Heart left ventricle (tissue), 16 donors: ENCODE measurements at regions not wholly inside any gene's neighbourhood (a gene's known extent, or its start where the extent isn't known, plus 50 kb on each side); places are given as distances from the start of the nearest gene placed in this dataset.
"Not testable (repeated sequence)": the region's sequence is repeated elsewhere in the genome, so short reads cannot be mapped to it uniquely, and the experiment has no call there.

Experiments used
- ATAC-seq, 4 donors: fragments of 200-7000 bp; cut with Tn5 transposase; one replicate each; pipeline ENCODE4 v1.9.1; 2020 to 2022; ENCODE audit warnings: moderate library complexity in 4 of 4, mild to moderate bottlenecking in 3 of 4, moderate number of reproducible peaks in 1 of 4
- DNase-seq, 5 donors: peaks; one replicate each; pipeline ENCODE4 v3.0.0-alpha.2; 2020
- H3K27ac ChIP-seq, 12 donors: fragments of 200-600 bp; sonication (generic) in 4 of 12; one replicate each; pipeline versions ENCODE4 v1.5.0 to v1.8.0; 2016 to 2022; ENCODE audit warnings: mild to moderate bottlenecking in 2 of 12
- H3K27me3 ChIP-seq, 9 donors: fragments of 200-600 bp; sonication (generic) in 2 of 9; one replicate each; pipeline versions ENCODE4 v1.5.1 to v1.8.0; 2016 to 2022; ENCODE audit warnings: mild to moderate bottlenecking in 3 of 9
- H3K36me3 ChIP-seq, 9 donors: fragments of 200-600 bp; sonication (generic) in 2 of 9; one replicate each; pipeline versions ENCODE4 v1.5.0 to v1.8.0; 2018 to 2022; ENCODE audit warnings: mild to moderate bottlenecking in 2 of 9
- H3K4me1 ChIP-seq, 12 donors: fragments of 200-600 bp; sonication (generic) in 4 of 12; one replicate each; pipeline versions ENCODE4 v1.5.0 to v1.8.0; 2016 to 2022; ENCODE audit warnings: mild to moderate bottlenecking in 3 of 12
- H3K4me3 ChIP-seq, 12 donors: fragments of 200-600 bp; sonication (generic) in 4 of 12; one replicate each; pipeline versions ENCODE4 v1.5.0 to v1.8.0; 2017 to 2022; ENCODE audit warnings: mild to moderate bottlenecking in 9 of 12, moderate library complexity in 4 of 12
- H3K9me3 ChIP-seq, 12 donors: fragments of 200-600 bp; sonication (generic) in 4 of 12; one replicate each; pipeline versions ENCODE4 v1.5.0 to v1.8.0; 2016 to 2022; ENCODE audit warnings: mild to moderate bottlenecking in 1 of 12
- CTCF ChIP-seq, 12 donors: fragments of 200-600 bp; sonication (generic) in 4 of 12; IDR thresholded peaks; one replicate each; pipeline versions ENCODE4 v1.5.0 to v1.8.0; 2018 to 2022; ENCODE audit warnings: antibody characterized with exemption in 12 of 12, mild to moderate bottlenecking in 5 of 12
- POLR2A ChIP-seq, 2 donors: fragments of 450-650 bp; IDR thresholded peaks; one replicate each; pipeline ENCODE4 v1.6.1; 2017; ENCODE audit warnings: antibody characterized with exemption in 2 of 2, mild to moderate bottlenecking in 2 of 2, moderate library complexity in 2 of 2
- WGBS, 4 donors: extraction: QIAGEN DNeasy Blood & Tissue Kit in 2 of 4; methylation state at CpG; one replicate each; pipeline versions ENCODE4 v1.1.5 to v1.1.7; 2013 to 2018; 5-methylcytosine and 5-hydroxymethylcytosine counted together
- intact Hi-C, 10 donors: fragments of 100-400 bp; cut with DNase I; formaldehyde crosslinking; loops; one replicate each; pipeline versions ENCODE4 v1.11.1 to v1.14.2; 2022
- donor health status: ischemic (EF 13 %, LVEDD 7.1; RV severe dilation, severe dysfunction).
- donor health status: healthy with polysubstance abuse.
- donor health status: DM: no; HTN: yes; CAD: no.
- donor health status: DM: no; HTN: no; CAD: no.
- donor health status: ischemic (EF 25% LVEDD 6.9; RV normal size, moderate dysfunction).
- donor health status: ischemic (EF 25% LVEDD 5.7; RV mildly dilated, moderate dysfunction).
- donor health status: healthy.
- donor health status: DM: yes; HTN: yes; CAD: no.
- donor health status: ischemic (EF 35%, LVEDD 5.7; RV mildly dilated, moderate dysfunction).
- donor health status: nonischemic (EF 11% LVEDD 7.7; RV severe dilation, severe dysfunction).
- donor health status: DM: yes; HTN: yes; CAD: no.
- donor health status: PGD.
- donor health status: ischemic (EF 29% LVEDD 5.4; RV normal size, mild dysfunction).
- donor health status: nonischemic (EF 23%, LVEDD 6.1; RV moderate dilation, normal function).

- TF ChIP-seq CTCF (IDR thresholded peaks at IDR 0.05) (peak in 6 of 12 donors; percentile 12 to 34 (median 24)), POLR2A (IDR thresholded peaks at IDR 0.05) (no peak)
- no peak for DNase-seq
- no peak for ATAC-seq
- Histone ChIP-seq H3K27ac (no peak overlapping the region), H3K27me3 (no peaks in the 10 kb centered on the region), H3K4me1 (no peaks in the 10 kb centered on the region), H3K4me3 (no peak overlapping the region), H3K9me3 (no peaks in the 10 kb centered on the region), H3K36me3 (no peaks in the 10 kb centered on the region)
- intact Hi-C loops = no loop called here
- WGBS, 4 donors = 42 to 67% (median 49%) methylated on average over 1 of the region's 1 CpG
These were observed 789.7 kb upstream of the SLC39A10 start for GRCh38 chr2:194867328-194867727.

- no peak for ATAC-seq
- intact Hi-C loops = no loop called here
- DNase-seq = no peak
These were observed 802.1 kb upstream of the SLC39A10 start for GRCh38 chr2:194854941-194855340.

GRCh38 chr2:194842871-194843270 lies 814.2 kb upstream of the SLC39A10 start:
- Histone ChIP-seq H3K27ac (no peak overlapping the region), H3K4me1 (no peaks in the 10 kb centered on the region), H3K36me3 (no peaks in the 10 kb centered on the region), H3K27me3 (no peaks in the 10 kb centered on the region), H3K9me3 (peaks cover 0 to 5% (median 0%) of the 10 kb centered on the region in 12 donors), H3K4me3 (no peak overlapping the region)
- TF ChIP-seq POLR2A (IDR thresholded peaks at IDR 0.05) (no peak), CTCF (IDR thresholded peaks at IDR 0.05) (no peak)
- WGBS, 4 donors = 46 to 74% (median 60%) methylated on average over 7 to 8 of the region's 8 CpGs
- ATAC-seq (no peak), DNase-seq (no peak)
- intact Hi-C loops = no loop called here

More at GRCh38 chr2:194854941-194855340, 802.1 kb upstream of the SLC39A10 start:
- H3K4me1 ChIP-seq = no peaks in the 10 kb centered on the region
- no peak overlapping the region for H3K4me3 ChIP-seq
- no peak overlapping the region for H3K27ac ChIP-seq
- no peaks in the 10 kb centered on the region for H3K36me3 ChIP-seq
- no peaks in the 10 kb centered on the region for H3K27me3 ChIP-seq
- 67 to 85% (median 78%) methylated on average over 5 of the region's 5 CpGs for WGBS, 4 donors
- TF ChIP-seq POLR2A (IDR thresholded peaks at IDR 0.05) (no peak), CTCF (IDR thresholded peaks at IDR 0.05) (no peak)
- no peaks in the 10 kb centered on the region for H3K9me3 ChIP-seq

GRCh38 chr2:194834371-194834770 lies 822.7 kb upstream of the SLC39A10 start:
- H3K27me3 ChIP-seq, DNase-seq, H3K4me3 ChIP-seq, H3K27ac ChIP-seq, H3K9me3 ChIP-seq, H3K4me1 ChIP-seq, ATAC-seq, intact Hi-C loops, H3K36me3 ChIP-seq: not testable (repeated sequence)
- 56 to 79% (median 75%) methylated on average over 2 of the region's 2 CpGs for WGBS, 4 donors

- H3K9me3 ChIP-seq = no peaks in the 10 kb centered on the region
- no peak for DNase-seq
- TF ChIP-seq CTCF (IDR thresholded peaks at IDR 0.05) = no peak
- no peak for TF ChIP-seq POLR2A (IDR thresholded peaks at IDR 0.05)
- H3K27ac ChIP-seq = no peak overlapping the region
- no peak for ATAC-seq
- no peak overlapping the region for H3K4me3 ChIP-seq
- no peaks in the 10 kb centered on the region for H3K27me3 ChIP-seq
- intact Hi-C loops = no loop called here
- H3K36me3 ChIP-seq = no peaks in the 10 kb centered on the region
- no peaks in the 10 kb centered on the region for H3K4me1 ChIP-seq
These were observed 830.8 kb upstream of the SLC39A10 start for GRCh38 chr2:194826241-194826640.
